ACHN (cell line): ENCODE measurements at regions not wholly inside any gene's neighbourhood (a gene's known extent, or its start where the extent isn't known, plus 50 kb on each side); places are given as distances from the start of the nearest gene placed in this dataset.
"Not testable (repeated sequence)": the region's sequence is repeated elsewhere in the genome, so short reads cannot be mapped to it uniquely, and the experiment has no call there.

Source experiments
- DNase-seq: peaks from one replicate; pipeline ENCODE4 v3.0.0-alpha.2; 2015
- in situ Hi-C: cut with HindIII; loops from 2 replicates; pipeline ENCODE4 v1.10.0; 2017; ENCODE audit warnings: low sequenced_read_pairs, low pct_ligation_motif_present, low pct_unique_long_range_greater_than_20kb

- in situ Hi-C loops, DNase-seq: not testable (repeated sequence)
Measured at GRCh38 chr12:9417947-9418668, 189.6 kb downstream of the KLRB1 start.

- DNase-seq, in situ Hi-C loops: not testable (repeated sequence)
Measured at GRCh38 chr12:9417341-9417740, 190.4 kb downstream of the KLRB1 start.

GRCh38 chr12:9416346-9416745 lies 191.4 kb downstream of the KLRB1 start:
- DNase-seq, in situ Hi-C loops: not testable (repeated sequence)

- DNase-seq, in situ Hi-C loops: not testable (repeated sequence)
Measured at GRCh38 chr12:9415898-9416297, 191.8 kb downstream of the KLRB1 start.

GRCh38 chr12:9413862-9414261 lies 193.9 kb downstream of the KLRB1 start:
- DNase-seq, in situ Hi-C loops: not testable (repeated sequence)

- in situ Hi-C loops, DNase-seq: not testable (repeated sequence)
Measured at GRCh38 chr12:9412459-9412858, 195.3 kb downstream of the KLRB1 start.

GRCh38 chr12:9411616-9412268 lies 196.0 kb downstream of the KLRB1 start:
- in situ Hi-C loops, DNase-seq: not testable (repeated sequence)

- DNase-seq, in situ Hi-C loops: not testable (repeated sequence)
Measured at GRCh38 chr12:9407425-9407748, 199.2 kb upstream of the PZP start.

GRCh38 chr12:9406564-9407424 lies 198.6 kb upstream of the PZP start:
- DNase-seq, result no peak
- in situ Hi-C loops, result no loop called here

- no peak for DNase-seq
- in situ Hi-C loops, result no loop called here
Measured at GRCh38 chr12:9405886-9406563, 197.8 kb upstream of the PZP start.

GRCh38 chr12:9404469-9405260 lies 196.5 kb upstream of the PZP start:
- no peak for DNase-seq

GRCh38 chr12:9404031-9404430 lies 195.8 kb upstream of the PZP start:
- DNase-seq, result no peak
- in situ Hi-C loops, result no loop called here

More at GRCh38 chr12:9404469-9405260, 196.5 kb upstream of the PZP start:
- in situ Hi-C loops, result no loop called here

GRCh38 chr12:9402432-9403040 lies 194.3 kb upstream of the PZP start:
- DNase-seq, in situ Hi-C loops: not testable (repeated sequence)

- in situ Hi-C loops, DNase-seq: not testable (repeated sequence)
Measured at GRCh38 chr12:9396367-9396766, 188.2 kb upstream of the PZP start.

- DNase-seq, in situ Hi-C loops: not testable (repeated sequence)
Measured at GRCh38 chr12:9395220-9395619, 187.0 kb upstream of the PZP start.

- no peak for DNase-seq
- in situ Hi-C loops, result no loop called here
Measured at GRCh38 chr12:9392842-9393241, 184.6 kb upstream of the PZP start.

GRCh38 chr12:9391815-9392214 lies 183.6 kb upstream of the PZP start:
- in situ Hi-C loops, result no loop called here
- no peak for DNase-seq

- DNase-seq, result no peak
- in situ Hi-C loops, result no loop called here
Measured at GRCh38 chr12:9390761-9391160, 182.6 kb upstream of the PZP start.
